HG02938 (cell line): ENCODE measurements at regions not wholly inside any gene's neighbourhood (a gene's known extent, or its start where the extent isn't known, plus 50 kb on each side); places are given as distances from the start of the nearest gene placed in this dataset.
"Not testable (repeated sequence)": the region's sequence is repeated elsewhere in the genome, so short reads cannot be mapped to it uniquely, and the experiment has no call there.

ENCODE experiments used
- ATAC-seq: cut with Tn5 transposase; IDR thresholded peaks from one replicate; pipeline ENCODE4 v1.9.1; 2021; ENCODE audit warnings: mild to moderate bottlenecking, moderate library complexity; ENCODE audit not compliant: unreplicated experiment

- no peak for ATAC-seq
These were observed 245.3 kb downstream of the PARN start for GRCh38 chr16:14384745-14385144.

- ATAC-seq = not testable (repeated sequence)
These were observed 246.2 kb downstream of the PARN start for GRCh38 chr16:14383844-14384243.

- ATAC-seq = no peak
These were observed 251.2 kb downstream of the PARN start for GRCh38 chr16:14378689-14379467.

- no peak for ATAC-seq
These were observed 251.9 kb downstream of the PARN start for GRCh38 chr16:14378131-14378551.

GRCh38 chr16:14377326-14377725, 252.7 kb downstream of the PARN start:
- ATAC-seq = no peak

- ATAC-seq = no peak
These were observed 254.9 kb downstream of the PARN start for GRCh38 chr16:14375132-14375491.

GRCh38 chr16:14374451-14375131, 255.5 kb downstream of the PARN start:
- no peak for ATAC-seq

GRCh38 chr16:14373896-14374295, 256.2 kb downstream of the PARN start:
- no peak for ATAC-seq

GRCh38 chr16:14373406-14373805, 256.7 kb downstream of the PARN start:
- no peak for ATAC-seq

- no peak for ATAC-seq
These were observed 257.6 kb downstream of the PARN start for GRCh38 chr16:14372471-14372870.

GRCh38 chr16:14371778-14372431, 258.2 kb downstream of the PARN start:
- ATAC-seq = no peak

- no peak for ATAC-seq
These were observed 259.3 kb downstream of the PARN start for GRCh38 chr16:14370736-14371234.

GRCh38 chr16:14369734-14370598, 260.1 kb downstream of the PARN start:
- ATAC-seq = no peak

GRCh38 chr16:14368399-14368798, 261.7 kb downstream of the PARN start:
- no peak for ATAC-seq

GRCh38 chr16:14366974-14367707, 262.9 kb downstream of the PARN start:
- ATAC-seq = no peak

GRCh38 chr16:14366447-14366846, 263.6 kb downstream of the PARN start:
- ATAC-seq = no peak

GRCh38 chr16:14365200-14365851, 264.7 kb downstream of the PARN start:
- no peak for ATAC-seq

GRCh38 chr16:14364386-14365199, 265.5 kb downstream of the PARN start:
- no peak for ATAC-seq

GRCh38 chr16:14364112-14364385, 266.0 kb downstream of the PARN start:
- no peak for ATAC-seq
